ENCODE measurements at regions not wholly inside any gene's neighbourhood (a gene's known extent, or its start where the extent isn't known, plus 50 kb on each side); places are given as distances from the start of the nearest gene placed in this dataset.

GRCh38 chr9:126131066-126132010, 195.3 kb upstream of the MVB12B start:
- TF ChIP-seq CTCF (IDR thresholded peaks at IDR 0.05 in 2 of 3, conservative IDR thresholded peaks at IDR 0.05 in 1 of 3; ENCODE audit: control insufficient read depth in 2 of 3, extremely low read depth in 1 of 3, insufficient read depth in 1 of 3, low read depth in 3 of 3, low read length in 3 of 3) (no peak), PKNOX1 (IDR thresholded peaks at IDR 0.05) (no peak), E2F4 (IDR thresholded peaks at IDR 0.05; ENCODE audit: low read depth, low read length) (no peak), SREBF2 (IDR thresholded peaks at IDR 0.05; ENCODE audit: low read length) (no peak), EP300 (IDR thresholded peaks at IDR 0.05; ENCODE audit: borderline replicate concordance in 1 of 2, control insufficient read depth in 1 of 2, low read depth in 2 of 2, low read length in 2 of 2) (no peak), CBX5 (IDR thresholded peaks at IDR 0.05; ENCODE audit: low read depth) (no peak), ZBTB33 (IDR thresholded peaks at IDR 0.05) (no peak), NR2C1 (IDR thresholded peaks at IDR 0.05) (no peak), PRDM15 (CRISPR knock-in tag; IDR thresholded peaks at IDR 0.05) (no peak), POLR2AphosphoS2 (IDR thresholded peaks at IDR 0.05; ENCODE audit: low read depth, low read length) (no peak), EZH2 (IDR thresholded peaks at IDR 0.05; ENCODE audit: borderline replicate concordance, control insufficient read depth, low read depth, low read length) (no peak)

All from GM12878 (cell line).